HG03280 (cell line): ENCODE measurements at regions not wholly inside any gene's neighbourhood (a gene's known extent, or its start where the extent isn't known, plus 50 kb on each side); places are given as distances from the start of the nearest gene placed in this dataset.

ENCODE experiments used
- ATAC-seq: cut with Tn5 transposase; IDR thresholded peaks from one replicate; pipeline ENCODE4 v1.9.1; 2021; ENCODE audit warnings: mild to moderate bottlenecking, moderate library complexity; ENCODE audit not compliant: unreplicated experiment

GRCh38 chr17:72512649-72513556 is 392.1 kb downstream of the SOX9 start:
- ATAC-seq: no peak

DNA sequence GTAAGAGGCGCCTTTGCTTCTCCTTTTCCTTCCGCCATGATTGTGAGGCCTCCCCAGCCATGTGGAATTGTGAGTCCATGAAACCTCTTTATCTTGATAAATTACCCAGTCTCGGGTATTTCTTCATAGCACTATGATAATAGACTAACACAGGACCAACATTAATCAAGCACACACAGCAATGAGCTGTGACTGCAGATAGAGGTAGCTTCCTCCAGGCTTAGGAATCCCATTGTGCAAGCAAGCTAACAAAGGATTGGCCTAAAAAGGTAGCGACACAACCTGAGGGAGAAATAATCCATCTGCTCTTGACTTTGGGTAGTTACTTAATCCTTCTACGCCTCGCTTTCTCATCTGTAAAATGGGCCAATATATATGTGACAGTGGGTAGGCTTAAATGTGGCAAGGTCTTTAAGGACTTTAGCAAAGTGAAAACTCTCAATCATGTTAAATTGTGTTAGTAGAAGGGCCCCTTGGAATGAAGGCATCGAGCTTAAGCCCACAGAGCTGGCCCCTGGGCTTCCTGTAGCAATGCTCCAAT is 393.6 kb downstream of the SOX9 start:
- no peak for ATAC-seq

GRCh38 chr17:72514891-72515290 is 394.1 kb downstream of the SOX9 start:
- ATAC-seq: no peak

DNA sequence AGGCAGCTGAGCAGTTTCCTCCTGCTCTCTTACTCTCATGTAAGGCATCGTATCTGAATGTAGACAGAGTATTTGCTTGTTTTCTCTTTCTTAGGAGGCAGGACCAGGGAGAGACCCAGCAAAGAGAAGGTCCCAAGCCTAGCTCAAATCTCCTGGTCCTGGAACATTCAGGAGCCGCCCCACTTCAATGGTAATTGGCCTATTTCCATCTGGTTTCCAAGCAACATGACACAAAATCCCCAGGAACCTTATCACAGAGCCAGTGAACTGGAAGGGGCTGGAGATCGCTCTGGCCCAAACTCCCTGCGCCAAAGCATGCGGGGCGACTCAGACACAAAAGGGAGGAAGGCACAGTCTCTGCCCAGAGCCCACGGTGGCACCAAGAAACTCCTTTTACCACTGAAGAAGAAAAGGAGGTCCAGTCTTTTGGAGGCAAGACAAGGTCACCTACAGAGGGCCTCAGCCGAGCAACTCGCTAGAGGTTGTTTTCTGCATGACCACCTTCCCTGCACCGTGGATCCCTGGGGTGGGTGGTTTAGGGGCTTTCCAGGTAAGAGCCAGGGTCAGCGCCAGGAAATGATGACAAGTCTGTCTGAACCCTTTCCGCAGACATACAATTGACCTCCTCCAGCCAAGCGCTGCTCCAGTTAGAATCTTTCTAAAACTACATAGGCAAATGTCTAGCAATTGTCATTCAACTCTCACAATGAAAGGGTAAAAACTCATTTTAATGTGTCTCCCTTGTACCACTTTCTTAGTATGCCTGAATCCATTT is 394.7 kb downstream of the SOX9 start:
- ATAC-seq: no peak

DNA sequence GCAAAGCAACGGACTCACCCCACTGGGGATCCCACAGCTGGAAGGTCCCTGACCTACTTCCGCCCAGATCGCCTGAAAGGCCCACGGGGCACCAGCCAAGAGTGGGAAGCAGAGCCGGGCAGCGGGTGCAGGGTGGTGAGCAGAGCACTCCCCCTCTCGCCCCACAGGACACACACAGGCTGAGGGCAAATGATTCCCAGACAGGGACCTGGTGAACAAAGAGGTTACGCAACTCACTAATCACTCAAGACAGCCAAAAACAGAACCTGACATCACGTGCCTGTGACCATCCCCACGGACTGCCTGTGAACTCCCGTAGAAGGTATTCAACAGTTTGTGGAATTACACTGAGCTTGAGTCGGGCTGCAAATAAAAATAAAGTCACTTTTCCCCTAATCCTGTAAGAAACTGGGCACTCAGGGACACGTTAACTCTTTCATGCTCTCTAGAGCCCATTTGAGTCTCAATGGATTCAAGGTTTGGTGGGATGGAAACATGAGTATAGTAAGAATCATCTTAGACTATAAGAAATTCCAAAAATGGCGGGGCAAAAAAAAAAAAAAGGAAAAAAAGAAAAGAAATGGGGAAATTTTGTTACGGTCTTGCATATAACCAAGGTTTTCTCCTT is 396.1 kb downstream of the SOX9 start:
- ATAC-seq: no peak

- ATAC-seq: no peak
Measured at GRCh38 chr17:72517413-72518158, 396.8 kb downstream of the SOX9 start.

- ATAC-seq: no peak
Measured at GRCh38 chr17:72518159-72518732, 397.4 kb downstream of the SOX9 start.

GRCh38 chr17:72518753-72519597 is 398.2 kb downstream of the SOX9 start:
- no peak for ATAC-seq

DNA sequence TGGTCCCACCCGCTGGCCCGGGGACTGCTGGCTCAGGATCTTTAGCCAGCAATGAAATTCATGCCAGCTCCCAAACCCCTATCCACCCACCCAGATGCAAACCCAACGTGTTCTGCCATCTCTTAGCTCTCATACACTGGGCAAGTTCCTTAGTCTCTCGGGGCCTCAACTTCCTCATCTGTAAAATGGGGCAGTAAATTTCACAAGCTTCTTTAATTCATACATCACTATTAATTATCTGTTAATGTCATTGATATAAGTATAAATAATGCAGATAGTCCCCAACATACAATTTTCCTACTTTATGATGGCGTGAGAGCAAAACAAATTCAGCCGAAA is 398.7 kb downstream of the SOX9 start:
- no peak for ATAC-seq

GRCh38 chr17:72520665-72521303 is 400.0 kb downstream of the SOX9 start:
- no peak for ATAC-seq

GRCh38 chr17:72523491-72523890 is 402.7 kb downstream of the SOX9 start:
- ATAC-seq: no peak

DNA sequence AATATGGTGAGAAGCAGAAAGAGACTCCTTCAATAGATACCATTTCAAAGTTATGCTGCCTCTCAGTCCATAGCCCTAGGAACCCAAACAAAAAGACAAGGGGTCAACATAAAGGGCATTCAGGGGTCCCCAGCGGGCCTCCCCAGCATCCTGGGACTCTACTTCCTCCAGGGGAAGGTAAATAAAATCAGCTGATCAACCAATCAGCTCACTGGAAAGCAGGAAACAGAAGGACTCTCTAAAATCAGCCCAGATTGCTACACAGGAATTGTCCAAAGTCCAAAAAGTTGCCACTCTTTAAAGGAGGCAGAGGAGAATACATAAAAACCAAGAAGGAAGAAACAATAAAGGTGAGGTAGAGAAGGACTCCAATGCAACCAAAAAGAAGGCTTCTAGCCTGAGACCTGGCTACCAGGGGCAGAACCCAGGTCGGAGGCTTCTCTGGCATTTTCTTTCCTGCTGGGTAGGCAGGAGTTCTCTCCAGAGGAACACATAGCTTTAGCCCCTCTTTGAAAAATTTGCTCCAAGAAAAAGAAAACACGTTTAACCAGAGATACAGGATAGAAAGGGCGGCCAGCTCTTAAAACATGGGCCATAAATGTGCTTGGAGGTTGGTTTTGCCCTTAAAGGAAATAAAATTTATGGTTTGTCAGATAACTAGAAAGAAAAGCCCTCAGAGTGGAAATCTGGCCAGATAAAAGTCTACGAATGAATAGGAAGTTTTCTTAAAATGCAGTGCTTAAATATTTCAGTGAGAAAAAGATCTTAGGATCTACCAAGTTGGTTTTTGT is 404.6 kb downstream of the SOX9 start:
- no peak for ATAC-seq

DNA sequence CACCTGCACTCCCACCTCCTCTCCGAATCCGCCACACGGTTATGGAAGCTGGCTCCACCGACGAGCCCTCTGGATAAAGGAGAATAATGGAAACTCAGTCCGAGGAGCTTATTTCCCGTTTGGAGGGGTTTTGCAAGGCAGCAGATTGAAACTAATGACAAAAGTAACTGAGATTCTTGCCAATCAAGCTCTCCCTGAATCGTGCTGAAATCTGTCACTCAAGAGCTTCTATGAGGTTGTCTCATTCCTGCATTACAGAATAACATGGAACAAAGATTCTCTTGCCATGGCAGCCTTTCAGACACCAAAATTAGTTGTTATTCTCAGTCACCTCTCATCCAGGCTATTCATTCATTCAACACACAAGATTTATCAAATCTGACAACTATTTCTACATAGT is 405.9 kb downstream of the SOX9 start:
- ATAC-seq: no peak

- no peak for ATAC-seq
Measured at GRCh38 chr17:72527789-72528188, 407.0 kb downstream of the SOX9 start.

DNA sequence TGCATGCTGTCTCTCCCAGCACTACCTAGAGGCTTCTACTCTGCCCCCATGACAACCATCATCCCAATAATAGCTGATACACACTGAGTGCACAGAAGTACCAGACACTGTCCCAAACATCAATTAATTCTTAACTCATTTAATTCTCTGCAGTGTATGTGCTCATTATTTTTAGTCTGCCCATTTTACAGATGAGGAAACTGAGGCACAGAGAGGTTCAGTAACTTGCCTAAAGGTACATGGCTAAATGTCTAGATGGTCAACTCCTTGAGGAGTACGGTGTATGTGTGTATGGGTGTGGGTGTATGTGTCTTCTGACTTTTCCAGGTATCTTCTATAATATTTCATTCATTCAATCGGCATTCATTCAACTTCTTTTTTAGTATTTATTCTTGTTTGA is 407.9 kb downstream of the SOX9 start:
- ATAC-seq: no peak

DNA sequence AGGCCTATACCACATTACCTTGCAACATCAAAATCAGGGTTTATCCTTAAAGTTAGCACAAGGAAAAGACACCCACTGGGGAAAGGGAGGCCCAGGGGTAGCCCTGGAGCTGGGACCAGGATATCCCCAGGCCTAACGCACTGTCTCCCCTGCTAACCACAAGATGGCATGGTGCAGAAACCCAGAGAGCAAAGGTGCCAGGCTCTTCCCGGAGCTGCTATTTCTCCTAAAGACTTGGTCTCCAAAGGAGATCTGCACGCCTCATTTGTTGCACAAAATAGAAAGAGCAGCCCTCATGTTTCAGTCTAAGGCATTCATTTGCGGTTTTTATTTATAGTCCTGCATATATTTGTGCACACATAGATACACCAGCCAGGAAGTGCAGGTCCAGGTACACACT is 408.6 kb downstream of the SOX9 start:
- no peak for ATAC-seq

- ATAC-seq: no peak
Measured at GRCh38 chr17:72530454-72530853, 409.6 kb downstream of the SOX9 start.

GRCh38 chr17:72531729-72532128 is 410.9 kb downstream of the SOX9 start:
- ATAC-seq: no peak
